Left colon (tissue), 2 donors: ENCODE measurements at regions not wholly inside any gene's neighbourhood (a gene's known extent, or its start where the extent isn't known, plus 50 kb on each side); places are given as distances from the start of the nearest gene placed in this dataset.

ENCODE experiments used
- ATAC-seq: fragments of 200-7000 bp; cut with Tn5 transposase; one replicate; pipeline ENCODE4 v1.9.1; 2020; ENCODE audit warnings: mild to moderate bottlenecking, moderate library complexity
- DNase-seq, 2 donors: peaks; one replicate each; pipeline ENCODE4 v3.0.0-alpha.2; 2020
- intact Hi-C, 2 donors: fragments of 100-400 bp; cut with DNase I in 1 of 2; cut with micrococcal nuclease in 1 of 2; formaldehyde crosslinking; loops; one replicate each; pipeline versions ENCODE4 v1.11.2 to v1.14.0; 2022; cut with DNase I, micrococcal nuclease
- donor health status: DM: no; HTN: no; CAD: no.
- donor health status: DM: yes; HTN: yes; CAD: no.

- DNase-seq (no peak), ATAC-seq (no peak)
- intact Hi-C loops: no loop called here
Observed at GRCh38 chr5:57824047-57824446, 341.4 kb upstream of the ACTBL2 start.

GRCh38 chr5:57822651-57823050, 340.0 kb upstream of the ACTBL2 start:
- ATAC-seq (no peak), DNase-seq (no peak)
- intact Hi-C loops: no loop called here

- no peak for ATAC-seq
- intact Hi-C loops: no loop called here
- no peak for DNase-seq
Observed at GRCh38 chr5:57818397-57818796, 335.8 kb upstream of the ACTBL2 start.

GRCh38 chr5:57817924-57818323, 335.3 kb upstream of the ACTBL2 start:
- no peak for ATAC-seq
- intact Hi-C loops: no loop called here
- DNase-seq: no peak

- ATAC-seq (no peak), DNase-seq (no peak)
- intact Hi-C loops: no loop called here
Observed at GRCh38 chr5:57817001-57817453, 334.4 kb upstream of the ACTBL2 start.

- intact Hi-C loops: no loop called here
- DNase-seq (no peak), ATAC-seq (no peak)
Observed at GRCh38 chr5:57816108-57816507, 333.5 kb upstream of the ACTBL2 start.

- intact Hi-C loops: no loop called here
- DNase-seq (no peak), ATAC-seq (no peak)
Observed at GRCh38 chr5:57805732-57806131, 323.1 kb upstream of the ACTBL2 start.

GRCh38 chr5:57805170-57805569, 322.6 kb upstream of the ACTBL2 start:
- intact Hi-C loops: no loop called here
- no peak for DNase-seq
- no peak for ATAC-seq

GRCh38 chr5:57804505-57804904, 321.9 kb upstream of the ACTBL2 start:
- ATAC-seq: no peak
- no peak for DNase-seq
- intact Hi-C loops: no loop called here

GRCh38 chr5:57804007-57804444, 321.4 kb upstream of the ACTBL2 start:
- intact Hi-C loops: no loop called here
- DNase-seq: no peak
- ATAC-seq: no peak

GRCh38 chr5:57802131-57802530, 319.5 kb upstream of the ACTBL2 start:
- intact Hi-C loops: no loop called here
- DNase-seq (no peak), ATAC-seq (no peak)

GRCh38 chr5:57795203-57795602, 312.6 kb upstream of the ACTBL2 start:
- intact Hi-C loops: no loop called here
- ATAC-seq (no peak), DNase-seq (no peak)

GRCh38 chr5:57791875-57792274, 309.3 kb upstream of the ACTBL2 start:
- intact Hi-C loops: no loop called here
- ATAC-seq (no peak), DNase-seq (no peak)

- DNase-seq: no peak
- intact Hi-C loops: no loop called here
- ATAC-seq: no peak
Observed at GRCh38 chr5:57785946-57786345, 303.3 kb upstream of the ACTBL2 start.

- ATAC-seq: no peak
- intact Hi-C loops: no loop called here
- no peak for DNase-seq
Observed at GRCh38 chr5:57784121-57784520, 301.5 kb upstream of the ACTBL2 start.

GRCh38 chr5:57783693-57784092, 301.1 kb upstream of the ACTBL2 start:
- ATAC-seq (no peak), DNase-seq (no peak)
- intact Hi-C loops: no loop called here

GRCh38 chr5:57780961-57781325, 298.3 kb upstream of the ACTBL2 start:
- ATAC-seq (no peak), DNase-seq (no peak)
- intact Hi-C loops: no loop called here

GRCh38 chr5:57780306-57780960, 297.8 kb upstream of the ACTBL2 start:
- ATAC-seq (no peak), DNase-seq (no peak)
- intact Hi-C loops: no loop called here

GRCh38 chr5:57779383-57780223, 297.0 kb upstream of the ACTBL2 start:
- intact Hi-C loops: loop anchor here (2.0 to 10.0 kb wide), 3 partner anchors 485 to 685 kb away; partner anchors contain the start of gene PLK2 (in 2 of the 2)
- DNase-seq (no peak), ATAC-seq (peak; percentile 80)

- intact Hi-C loops: loop anchor here (2.0 to 10.0 kb wide), 3 partner anchors 484 to 686 kb away; partner anchors contain the start of gene PLK2 (in 2 of the 2)
Observed at GRCh38 chr5:57778501-57779091, 296.0 kb upstream of the ACTBL2 start.

More at GRCh38 chr5:57778501-57779091, 296.0 kb upstream of the ACTBL2 start:
- DNase-seq: no peak
- ATAC-seq: peak; percentile 30
